ENCODE measurements at regions not wholly inside any gene's neighbourhood (a gene's known extent, or its start where the extent isn't known, plus 50 kb on each side); places are given as distances from the start of the nearest gene placed in this dataset.

DNA sequence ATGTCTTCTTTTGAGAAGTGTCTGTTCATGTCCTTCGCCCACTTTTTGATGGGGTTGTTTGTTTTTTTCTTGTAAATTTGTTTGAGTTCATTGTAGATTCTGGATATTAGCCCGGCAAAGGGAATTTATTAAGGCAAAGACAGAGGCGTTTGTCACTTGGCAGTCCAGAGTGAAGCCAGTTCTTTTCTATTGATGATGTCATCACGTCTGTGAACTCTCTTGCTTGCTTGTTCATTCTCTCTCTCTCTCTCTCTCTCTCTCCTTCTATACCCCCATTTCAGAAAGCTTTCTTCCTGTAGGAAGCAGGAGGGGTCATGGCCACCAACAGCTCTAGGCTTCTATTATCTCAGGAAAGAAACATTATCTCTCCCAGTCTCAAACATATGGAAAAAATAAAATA is 291.3 kb downstream of the OMA1 start:
- no peak for TF ChIP-seq POLR2AphosphoS5 (IDR thresholded peaks at IDR 0.05; ENCODE audit: low read depth, low read length)
- TF ChIP-seq SIN3A (IDR thresholded peaks at IDR 0.05; ENCODE audit: borderline replicate concordance, insufficient read depth, low read length) = no peak
- no peak for TF ChIP-seq FOXP2 (optimal IDR thresholded peaks at IDR 0.05; ENCODE audit: borderline replicate concordance, extremely low read depth, extremely low read length, insufficient read depth)
- no peak for TF ChIP-seq TAF1 (IDR thresholded peaks at IDR 0.05; ENCODE audit: borderline replicate concordance, insufficient read depth, low read length)
